Naive thymus-derived CD8-positive, alpha-beta T cell (primary cell): ENCODE measurements at regions not wholly inside any gene's neighbourhood (a gene's known extent, or its start where the extent isn't known, plus 50 kb on each side); places are given as distances from the start of the nearest gene placed in this dataset.

Source experiments
- ATAC-seq, 2 donors: fragments of 150-1000 bp; cut with Tn5 transposase in 1 of 2; sonication (Bioruptor Pico), chemical (Tn5 transposase) in 1 of 2; 1 replicate in 1 of 2; 2 replicates in 1 of 2; pipeline ENCODE4 v1.10.0; 2021; ENCODE audit warnings: mild to moderate bottlenecking in 2 of 2, moderate library complexity in 2 of 2
- POLR2A ChIA-PET: fragments of 350-600 bp; sonication (Branson Sonifier 250); formaldehyde crosslinking; loops from one replicate; lab custom pipeline; 2021; ENCODE audit warnings: antibody characterized with exemption; lab: Charles Lee
- DNase-seq, 10 donors: peaks; one replicate each; pipeline versions ENCODE4 v3.0.0 to v3.0.0-alpha.2; 2020 to 2022
- H3K27ac Mint-ChIP-seq, 10 donors: one replicate each; pipeline ENCODE4 v1.8.0; 2020 to 2022; ENCODE audit warnings: mild to moderate bottlenecking in 10 of 10, mixed read lengths in 10 of 10, moderate library complexity in 4 of 10, inconsistent platforms in 1 of 10
- H3K27me3 Mint-ChIP-seq, 5 donors: one replicate each; pipeline ENCODE4 v1.8.0; 2021 to 2022; ENCODE audit warnings: mixed read lengths in 5 of 5
- H3K36me3 Mint-ChIP-seq, 3 donors: one replicate each; pipeline ENCODE4 v1.8.0; 2020 to 2022; ENCODE audit warnings: mixed read lengths in 3 of 3, mild to moderate bottlenecking in 2 of 3, inconsistent platforms in 1 of 3
- H3K4me1 Mint-ChIP-seq, 4 donors: one replicate each; pipeline ENCODE4 v1.8.0; 2021 to 2022; ENCODE audit warnings: mixed read lengths in 4 of 4
- H3K4me3 Mint-ChIP-seq, 10 donors: one replicate each; pipeline ENCODE4 v1.8.0; 2020 to 2022; ENCODE audit warnings: mild to moderate bottlenecking in 10 of 10, mixed read lengths in 10 of 10, moderate library complexity in 6 of 10, inconsistent platforms in 1 of 10
- H3K9me3 Mint-ChIP-seq, 9 donors: one replicate each; pipeline ENCODE4 v1.8.0; 2020 to 2022; ENCODE audit warnings: mixed read lengths in 9 of 9, mild to moderate bottlenecking in 3 of 9, inconsistent platforms in 1 of 9, moderate library complexity in 1 of 9

GRCh38 chr14:97832776-97833175 is 1035.6 kb downstream of the VRK1 start:
- ATAC-seq (no peak), DNase-seq (no peak)
- peak overlapping the region in 2 of 10 donors; percentile 51 to 60 for H3K27ac Mint-ChIP-seq
- H3K27me3 Mint-ChIP-seq: peaks cover 0 to 2% (median 0%) of the 10 kb centered on the region in 5 donors
- peaks cover 0 to 2% (median 0%) of the 10 kb centered on the region in 3 donors for H3K36me3 Mint-ChIP-seq
- POLR2A ChIA-PET: no interaction called here
- peaks cover 0 to 4% (median under 1%) of the 10 kb centered on the region in 4 donors for H3K4me1 Mint-ChIP-seq
- H3K4me3 Mint-ChIP-seq: no peak overlapping the region
- no peaks in the 10 kb centered on the region for H3K9me3 Mint-ChIP-seq

- no peak overlapping the region for H3K4me3 Mint-ChIP-seq
- no peaks in the 10 kb centered on the region for H3K36me3 Mint-ChIP-seq
- ATAC-seq: no peak
- H3K4me1 Mint-ChIP-seq: peaks cover 6 to 12% (median 9%) of the 10 kb centered on the region in 4 donors
- peak overlapping the region in 1 of 10 donors; percentile 12 for H3K27ac Mint-ChIP-seq
- POLR2A ChIA-PET: no interaction called here
- no peak for DNase-seq
- no peaks in the 10 kb centered on the region for H3K9me3 Mint-ChIP-seq
- H3K27me3 Mint-ChIP-seq: peaks cover 0 to 2% (median 0%) of the 10 kb centered on the region in 5 donors
These were observed 1041.8 kb downstream of the VRK1 start for GRCh38 chr14:97838986-97839385.

- Mint-ChIP-seq H3K27ac (peak overlapping the region in 2 of 10 donors; percentile 19 to 73), H3K36me3 (no peaks in the 10 kb centered on the region)
These were observed 1043.0 kb downstream of the VRK1 start for GRCh38 chr14:97840159-97840558.

DNA sequence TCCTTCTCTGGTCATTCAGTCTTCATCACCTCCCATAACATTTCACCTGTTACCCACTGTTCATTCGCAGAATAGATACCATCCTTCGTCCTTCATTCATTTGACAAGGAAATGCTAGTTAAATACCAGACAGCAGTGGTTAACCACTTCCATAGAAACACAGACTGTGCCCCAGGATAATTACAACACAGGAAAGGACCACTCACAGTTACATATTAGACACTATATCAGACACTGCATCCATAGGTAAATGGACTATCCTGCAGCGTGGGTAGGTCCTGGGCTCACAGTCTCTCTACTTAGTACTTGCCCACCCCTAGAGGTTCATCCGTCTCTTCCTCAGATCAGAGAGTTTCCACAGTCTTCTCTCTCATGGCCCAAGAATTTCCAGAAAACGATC is 1044.6 kb downstream of the VRK1 start:
- no peak for ATAC-seq
- peaks cover 6 to 10% (median 9%) of the 10 kb centered on the region in 4 donors for H3K4me1 Mint-ChIP-seq
- H3K27ac Mint-ChIP-seq: peak overlapping the region in 2 of 10 donors; percentile 1 to 39
- no peaks in the 10 kb centered on the region for H3K36me3 Mint-ChIP-seq
- H3K27me3 Mint-ChIP-seq: no peaks in the 10 kb centered on the region
- POLR2A ChIA-PET: no interaction called here
- DNase-seq: no peak
- no peak overlapping the region for H3K4me3 Mint-ChIP-seq
- no peaks in the 10 kb centered on the region for H3K9me3 Mint-ChIP-seq

More at GRCh38 chr14:97840159-97840558, 1043.0 kb downstream of the VRK1 start:
- Mint-ChIP-seq H3K4me1 (peaks cover 6 to 10% (median 9%) of the 10 kb centered on the region in 4 donors), H3K27me3 (peaks cover 0 to 2% (median 0%) of the 10 kb centered on the region in 5 donors), H3K9me3 (no peaks in the 10 kb centered on the region), H3K4me3 (no peak overlapping the region)
- ATAC-seq (no peak), DNase-seq (no peak)
- POLR2A ChIA-PET: interaction anchor here (0.6 kb wide), 1 partner anchor 91 kb away, joined by 4 read pairs; no protein-coding TSS in a partner anchor

GRCh38 chr14:97843066-97843465 is 1045.9 kb downstream of the VRK1 start:
- POLR2A ChIA-PET: no interaction called here
- Mint-ChIP-seq H3K27ac (no peak overlapping the region), H3K4me3 (no peak overlapping the region)

GRCh38 chr14:97844042-97844441 is 1046.9 kb downstream of the VRK1 start:
- Mint-ChIP-seq H3K9me3 (no peaks in the 10 kb centered on the region), H3K36me3 (no peaks in the 10 kb centered on the region), H3K27ac (peak overlapping the region in 1 of 10 donors; percentile 23), H3K4me3 (no peak overlapping the region), H3K4me1 (peaks cover 6 to 10% (median 8%) of the 10 kb centered on the region in 4 donors), H3K27me3 (no peaks in the 10 kb centered on the region)
- POLR2A ChIA-PET: no interaction called here
- no peak for ATAC-seq
- DNase-seq: no peak

More at GRCh38 chr14:97843066-97843465, 1045.9 kb downstream of the VRK1 start:
- no peaks in the 10 kb centered on the region for H3K36me3 Mint-ChIP-seq
- ATAC-seq: no peak
- no peaks in the 10 kb centered on the region for H3K27me3 Mint-ChIP-seq
- peaks cover 6 to 10% (median 8%) of the 10 kb centered on the region in 4 donors for H3K4me1 Mint-ChIP-seq
- no peak for DNase-seq
- no peaks in the 10 kb centered on the region for H3K9me3 Mint-ChIP-seq

DNA sequence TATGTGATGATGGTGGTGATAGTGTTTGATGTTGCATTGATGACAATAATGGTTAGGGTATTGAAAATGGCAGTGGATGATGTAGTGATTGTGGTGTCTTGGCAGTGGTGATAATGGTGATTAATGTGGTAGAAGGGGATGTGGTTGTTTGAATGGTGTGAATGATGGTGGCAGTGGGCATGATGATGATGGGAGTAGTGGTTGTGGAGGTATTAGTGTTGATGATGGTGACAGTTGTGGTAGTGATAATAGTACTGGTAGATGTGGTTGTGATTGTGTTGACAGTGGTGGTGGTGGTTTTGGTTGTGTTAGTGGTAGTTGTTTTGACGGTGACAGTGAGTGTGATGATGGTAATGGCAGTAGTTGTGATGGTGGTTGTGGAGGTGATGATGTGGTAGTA is 1049.0 kb downstream of the VRK1 start:
- peaks cover 6 to 9% (median 8%) of the 10 kb centered on the region in 4 donors for H3K4me1 Mint-ChIP-seq
- no peak overlapping the region for H3K4me3 Mint-ChIP-seq
- H3K27ac Mint-ChIP-seq: no peak overlapping the region
- no peak for ATAC-seq
- H3K9me3 Mint-ChIP-seq: no peaks in the 10 kb centered on the region
- no peaks in the 10 kb centered on the region for H3K36me3 Mint-ChIP-seq
- POLR2A ChIA-PET: no interaction called here
- peak in 2 of 10 donors; percentile 5 to 16 for DNase-seq
- H3K27me3 Mint-ChIP-seq: no peaks in the 10 kb centered on the region

- POLR2A ChIA-PET: no interaction called here
- DNase-seq: no peak
- Mint-ChIP-seq H3K4me3 (no peak overlapping the region), H3K9me3 (no peaks in the 10 kb centered on the region), H3K27ac (peak overlapping the region in 1 of 10 donors; percentile 2), H3K27me3 (no peaks in the 10 kb centered on the region), H3K4me1 (peaks cover 0 to 6% (median 1%) of the 10 kb centered on the region in 4 donors), H3K36me3 (no peaks in the 10 kb centered on the region)
- no peak for ATAC-seq
These were observed 1051.3 kb downstream of the VRK1 start for GRCh38 chr14:97848317-97848980.

GRCh38 chr14:97850466-97850865 is 1053.3 kb downstream of the VRK1 start:
- ATAC-seq: no peak
- no peaks in the 10 kb centered on the region for H3K27me3 Mint-ChIP-seq
- H3K9me3 Mint-ChIP-seq: no peaks in the 10 kb centered on the region
- no peaks in the 10 kb centered on the region for H3K36me3 Mint-ChIP-seq
- POLR2A ChIA-PET: no interaction called here
- peaks cover 0 to 6% (median 2%) of the 10 kb centered on the region in 4 donors for H3K4me1 Mint-ChIP-seq
- no peak overlapping the region for H3K27ac Mint-ChIP-seq
- no peak overlapping the region for H3K4me3 Mint-ChIP-seq
- DNase-seq: no peak

- ATAC-seq: no peak
- Mint-ChIP-seq H3K4me3 (no peak overlapping the region), H3K36me3 (no peaks in the 10 kb centered on the region), H3K4me1 (peaks cover 0 to 6% (median 2%) of the 10 kb centered on the region in 4 donors), H3K27ac (no peak overlapping the region), H3K9me3 (no peaks in the 10 kb centered on the region), H3K27me3 (no peaks in the 10 kb centered on the region)
- POLR2A ChIA-PET: no interaction called here
- DNase-seq: no peak
These were observed 1053.7 kb downstream of the VRK1 start for GRCh38 chr14:97850886-97851285.

DNA sequence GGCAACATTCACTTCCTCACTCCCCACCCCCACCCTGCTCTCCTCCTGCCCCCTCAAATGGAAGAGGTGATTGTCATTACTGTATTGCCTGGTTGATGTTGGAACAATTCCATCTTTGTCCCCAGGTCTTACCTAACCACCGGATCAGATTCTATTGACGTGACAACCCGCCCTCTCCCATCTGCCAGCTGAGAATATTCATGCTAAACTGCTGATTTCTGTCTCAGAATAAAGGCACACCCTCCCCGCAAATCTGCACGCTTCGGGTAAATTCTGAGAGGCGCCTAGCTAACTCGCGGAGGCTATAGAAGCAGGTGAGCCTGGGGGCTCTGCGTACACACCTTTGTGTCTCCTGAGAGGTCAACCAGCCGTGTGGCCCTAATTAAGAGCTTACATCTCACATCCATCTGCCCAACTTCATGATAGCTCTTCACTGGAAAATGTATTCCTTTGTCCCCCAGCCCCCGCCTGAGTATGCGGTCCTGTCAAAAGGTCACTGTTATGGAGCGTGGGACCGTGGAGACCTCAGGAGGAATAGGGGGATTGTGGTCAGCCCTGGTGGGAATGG is 1054.3 kb downstream of the VRK1 start:
- H3K4me1 Mint-ChIP-seq: peaks cover 0 to 6% (median 2%) of the 10 kb centered on the region in 4 donors
- no peaks in the 10 kb centered on the region for H3K9me3 Mint-ChIP-seq
- DNase-seq: no peak
- POLR2A ChIA-PET: interaction anchor here (0.6 kb wide), 1 partner anchor 261 kb away, joined by 6 read pairs; no protein-coding TSS in a partner anchor
- H3K36me3 Mint-ChIP-seq: no peaks in the 10 kb centered on the region
- no peaks in the 10 kb centered on the region for H3K27me3 Mint-ChIP-seq
- H3K4me3 Mint-ChIP-seq: no peak overlapping the region
- H3K27ac Mint-ChIP-seq: peak overlapping the region in 1 of 10 donors; percentile 2
- ATAC-seq: no peak

GRCh38 chr14:97854918-97855317 is 1057.7 kb downstream of the VRK1 start:
- H3K27ac Mint-ChIP-seq: peak overlapping the region in 2 of 10 donors; percentile 26 to 76
- no peaks in the 10 kb centered on the region for H3K9me3 Mint-ChIP-seq
- POLR2A ChIA-PET: no interaction called here
- no peaks in the 10 kb centered on the region for H3K27me3 Mint-ChIP-seq
- no peaks in the 10 kb centered on the region for H3K36me3 Mint-ChIP-seq
- no peak for ATAC-seq
- H3K4me1 Mint-ChIP-seq: peaks cover 0 to 6% (median 2%) of the 10 kb centered on the region in 4 donors
- DNase-seq: no peak
- no peak overlapping the region for H3K4me3 Mint-ChIP-seq

- Mint-ChIP-seq H3K36me3 (peaks cover 0 to 5% (median 0%) of the 10 kb centered on the region in 3 donors), H3K27ac (peak overlapping the region in 1 of 10 donors; percentile 24), H3K4me3 (no peak overlapping the region), H3K4me1 (peaks cover 0 to 8% (median under 1%) of the 10 kb centered on the region in 4 donors), H3K9me3 (peaks cover 0 to 5% (median 0%) of the 10 kb centered on the region in 9 donors), H3K27me3 (no peaks in the 10 kb centered on the region)
- DNase-seq (no peak), ATAC-seq (no peak)
- POLR2A ChIA-PET: no interaction called here
These were observed 1069.0 kb downstream of the VRK1 start for GRCh38 chr14:97866195-97866594.
